SK-N-SH (cell line): ENCODE measurements at regions not wholly inside any gene's neighbourhood (a gene's known extent, or its start where the extent isn't known, plus 50 kb on each side); places are given as distances from the start of the nearest gene placed in this dataset.

Experiments
- CTCF ChIA-PET: fragments of 300-600, 350-600 bp; formaldehyde crosslinking; extraction: SDS; loops from one replicate; lab custom pipeline; 2021; lab: Yijun Ruan, JAX
- POLR2A ChIA-PET: fragments of 350-600 bp; sonication (Branson Sonifier 250); formaldehyde crosslinking; extraction: SDS; loops from one replicate; lab custom pipeline; 2020; ENCODE audit warnings: antibody characterized with exemption, inconsistent platforms; lab: Yijun Ruan, JAX
- DNase-seq: peaks from one replicate; pipeline ENCODE4 v3.0.0; 2012
- H2AFZ ChIP-seq: fragments of 200-600 bp; sonication (generic); 2 replicates; pipeline ENCODE4 v1.8.1; 2016; ENCODE audit warnings: antibody characterized with exemption, mild to moderate bottlenecking, low read depth
- H3F3A ChIP-seq: fragments of 200-600 bp; sonication (generic); replicated peaks from 2 replicates; pipeline ENCODE3; 2016; ENCODE audit warnings: antibody characterized with exemption, mild to moderate bottlenecking; ENCODE audit not compliant: insufficient read depth
- H3K27ac ChIP-seq, 2 experiments: fragments of 200-500 bp in 1 of 2; fragments of 200-600 bp in 1 of 2; sonication (Bioruptor generic) in 1 of 2; sonication (generic), shearing (Covaris generic) in 1 of 2; 2 replicates each; pipeline versions ENCODE4 v1.5.1 to v1.6.1; 2014 to 2016; ENCODE audit warnings: low read depth in 2 of 2, inconsistent platforms in 1 of 2, low read length in 1 of 2, mild to moderate bottlenecking in 1 of 2, mixed read lengths in 1 of 2
- H3K27me3 ChIP-seq: fragments of 200-600 bp; sonication (generic), shearing (Covaris generic); 2 replicates; pipeline ENCODE4 v1.6.1; 2016; ENCODE audit warnings: mixed run types; ENCODE audit not compliant: insufficient read depth
- H3K36me3 ChIP-seq, 2 experiments: fragments of 200-500 bp in 1 of 2; fragments of 200-600 bp in 1 of 2; sonication (Bioruptor generic) in 1 of 2; sonication (generic) in 1 of 2; replicated peaks in 1 of 2; 2 replicates each; pipeline versions ENCODE3 to v1.5.1; 2014 to 2016; ENCODE audit warnings: low read length in 1 of 2, mild to moderate bottlenecking in 1 of 2; ENCODE audit not compliant: insufficient read depth in 2 of 2, control insufficient read depth in 1 of 2
- H3K4me1 ChIP-seq, 2 experiments: fragments of 200-500 bp in 1 of 2; fragments of 200-600 bp in 1 of 2; sonication (Bioruptor generic) in 1 of 2; sonication (generic), shearing (Covaris generic) in 1 of 2; 2 replicates each; pipeline versions ENCODE4 v1.5.1 to v1.6.1; 2014 to 2016; ENCODE audit warnings: low read depth in 1 of 2, low read length in 1 of 2, mixed run types in 1 of 2; ENCODE audit not compliant: insufficient read depth in 2 of 2, control insufficient read depth in 1 of 2
- H3K4me2 ChIP-seq: fragments of 200-600 bp; sonication (generic), shearing (Covaris generic); 2 replicates; pipeline ENCODE4 v1.6.1; 2017; ENCODE audit warnings: mixed run types
- H3K4me3 ChIP-seq, 2 experiments: fragments of 200-500 bp in 1 of 2; fragments of 200-600 bp in 1 of 2; sonication (Bioruptor generic) in 1 of 2; sonication (generic), shearing (Covaris generic) in 1 of 2; 2 replicates each; pipeline versions ENCODE4 v1.5.1 to v1.8.1; 2014 to 2016; ENCODE audit warnings: low read depth in 2 of 2, inconsistent platforms in 1 of 2, low read length in 1 of 2, mild to moderate bottlenecking in 1 of 2, mixed read lengths in 1 of 2, moderate library complexity in 1 of 2
- H3K79me2 ChIP-seq: fragments of 200-600 bp; sonication (generic); 2 replicates; pipeline ENCODE4 v1.8.1; 2017; ENCODE audit warnings: mild to moderate bottlenecking; ENCODE audit not compliant: insufficient read depth
- H3K9ac ChIP-seq: fragments of 200-600 bp; sonication (generic); 2 replicates; pipeline ENCODE4 v1.6.1; 2017; ENCODE audit warnings: mixed run types
- H3K9me2 ChIP-seq: fragments of 200-600 bp; sonication (generic); 2 replicates; pipeline ENCODE4 v1.6.1; 2017; ENCODE audit warnings: mixed run types
- H3K9me3 ChIP-seq: fragments of 200-600 bp; sonication (generic); 2 replicates; pipeline ENCODE4 v1.6.1; 2017; ENCODE audit warnings: mixed run types, mild to moderate bottlenecking, moderate library complexity
- H4K20me1 ChIP-seq: fragments of 200-600 bp; sonication (generic); 2 replicates; pipeline ENCODE4 v1.6.1; 2017; ENCODE audit warnings: mild to moderate bottlenecking, mixed run types; ENCODE audit not compliant: insufficient read depth
- CTCF ChIP-seq: fragments of 200-600 bp; sonication (generic); IDR thresholded peaks from 2 replicates; pipeline ENCODE4 v1.6.1; 2017; ENCODE audit warnings: antibody characterized with exemption, mild to moderate bottlenecking, moderate library complexity
- EP300 ChIP-seq, 2 experiments: IDR thresholded peaks; 2 replicates each; pipeline versions ENCODE4 v1.4.0 to v1.6.1; 2012; ENCODE audit warnings: borderline replicate concordance in 1 of 2, low read depth in 1 of 2, low read length in 1 of 2
- EZH2phosphoT487 ChIP-seq: fragments of 200-600 bp; sonication (generic); IDR thresholded peaks from 2 replicates; pipeline ENCODE4 v1.6.1; 2017; ENCODE audit warnings: low read depth, mixed run types, mild to moderate bottlenecking, antibody characterized with exemption, moderate library complexity, borderline replicate concordance
- FOSL2 ChIP-seq: IDR thresholded peaks from 2 replicates; pipeline ENCODE4 v1.4.0; 2012; ENCODE audit warnings: low read depth, mild to moderate bottlenecking, moderate library complexity, borderline replicate concordance
- FOXJ3 ChIP-seq: sonication (generic); formaldehyde crosslinking; IDR thresholded peaks from 2 replicates; pipeline ENCODE4 v1.5.1; 2020; ENCODE audit warnings: mild to moderate bottlenecking, missing genetic modification reagents
- FOXM1 ChIP-seq: IDR thresholded peaks from 2 replicates; pipeline ENCODE4 v1.4.0; 2012; ENCODE audit warnings: low read depth, mild to moderate bottlenecking
- MEF2A ChIP-seq: IDR thresholded peaks from 2 replicates; pipeline ENCODE4 v1.4.0; 2012; ENCODE audit warnings: low read depth, borderline replicate concordance
- MXI1 ChIP-seq: IDR thresholded peaks from 2 replicates; pipeline ENCODE4 v1.6.1; 2012; ENCODE audit warnings: mild to moderate bottlenecking, low read depth, low read length, improper control_type of control experiment
- NRF1 ChIP-seq: IDR thresholded peaks from 2 replicates; pipeline ENCODE4 v1.6.1; 2012; ENCODE audit warnings: low read depth, mild to moderate bottlenecking, low read length
- POLR2AphosphoS5 ChIP-seq: IDR thresholded peaks from 2 replicates; pipeline ENCODE4 v1.6.1; 2012; ENCODE audit warnings: low read depth, low read length
- RCOR1 ChIP-seq: fragments of 150-350 bp; IDR thresholded peaks from 2 replicates; pipeline ENCODE4 v1.6.1; 2017; ENCODE audit warnings: antibody characterized with exemption, low read length
- RFX5 ChIP-seq: IDR thresholded peaks from 2 replicates; pipeline ENCODE4 v1.6.1; 2012; ENCODE audit warnings: mild to moderate bottlenecking, improper control_type of control experiment, low read length
- RXRA ChIP-seq: IDR thresholded peaks from 2 replicates; pipeline ENCODE4 v1.4.0; 2012; ENCODE audit warnings: low read depth, mild to moderate bottlenecking, borderline replicate concordance
- SIN3A ChIP-seq: IDR thresholded peaks from 2 replicates; pipeline ENCODE4 v1.6.1; 2012; ENCODE audit warnings: low read depth, mild to moderate bottlenecking, low read length, moderate library complexity, borderline replicate concordance
- SMC3 ChIP-seq: IDR thresholded peaks from 2 replicates; pipeline ENCODE4 v1.6.1; 2012; ENCODE audit warnings: low read depth, low read length, improper control_type of control experiment
- USF2 ChIP-seq: fragments of 150-350 bp; IDR thresholded peaks from 2 replicates; pipeline ENCODE4 v1.6.1; 2017; ENCODE audit warnings: antibody characterized with exemption, low read length, low read depth, borderline replicate concordance
- ZBTB33 ChIP-seq: IDR thresholded peaks from 2 replicates; pipeline ENCODE4 v1.4.0; 2012; ENCODE audit warnings: low read depth, borderline replicate concordance
- WGBS: methylation state at CpG from one replicate; pipeline ENCODE4 v1.1.6; 2017; ENCODE audit warnings: low lambda C conversion rate; 5-methylcytosine and 5-hydroxymethylcytosine counted together
- TF ChIP-seq, protein P1 (sequence below): fragments of 150-350 bp; IDR thresholded peaks from 2 replicates; pipeline ENCODE4 v1.6.1; 2016; ENCODE audit warnings: mild to moderate bottlenecking, low read depth, low read length
- TF ChIP-seq, protein P2 (sequence below): IDR thresholded peaks from 2 replicates; pipeline ENCODE4 v1.4.0; 2012; ENCODE audit warnings: low read depth

- 52% methylated on average over 8 of the region's 9 CpGs for WGBS
- Histone ChIP-seq H3K9ac (no peak overlapping the region), H3K4me2 (no peak overlapping the region), H3K9me2 (no peaks in the 10 kb centered on the region), H3K36me3 (no peaks in the 10 kb centered on the region), H3K27me3 (peaks cover 13% of the 10 kb centered on the region; the same call in 1 of the 2 replicates), H3K27ac (no peak overlapping the region), H3K4me3 (no peak overlapping the region), H3K4me1 (no peaks in the 10 kb centered on the region), H3K9me3 (no peaks in the 10 kb centered on the region), H3F3A (no peaks in the 10 kb centered on the region), H4K20me1 (no peaks in the 10 kb centered on the region), H3K79me2 (no peaks in the 10 kb centered on the region), H2AFZ (no peak overlapping the region)
- POLR2A ChIA-PET, result interaction anchor here (0.7 kb wide), 1 partner anchor 149 kb away, joined by 4 read pairs; no protein-coding TSS in a partner anchor
- CTCF ChIA-PET, result interaction anchor here (1.2 kb wide), 2 partner anchors 24 to 25 kb away, joined by 3 to 6 read pairs; no protein-coding TSS in a partner anchor
- TF ChIP-seq FOSL2 (no peak), SMC3 (no peak), RFX5 (no peak), POLR2AphosphoS5 (no peak), FOXJ3 (no peak), USF2 (no peak), MEF2A (no peak), CTCF (no peak), EP300 (IDR thresholded peaks at IDR 0.05; ENCODE audit: borderline replicate concordance in 1 of 2, low read depth in 1 of 2, low read length in 1 of 2) (no peak), MXI1 (no peak)
- TF ChIP-seq, protein P1, sequence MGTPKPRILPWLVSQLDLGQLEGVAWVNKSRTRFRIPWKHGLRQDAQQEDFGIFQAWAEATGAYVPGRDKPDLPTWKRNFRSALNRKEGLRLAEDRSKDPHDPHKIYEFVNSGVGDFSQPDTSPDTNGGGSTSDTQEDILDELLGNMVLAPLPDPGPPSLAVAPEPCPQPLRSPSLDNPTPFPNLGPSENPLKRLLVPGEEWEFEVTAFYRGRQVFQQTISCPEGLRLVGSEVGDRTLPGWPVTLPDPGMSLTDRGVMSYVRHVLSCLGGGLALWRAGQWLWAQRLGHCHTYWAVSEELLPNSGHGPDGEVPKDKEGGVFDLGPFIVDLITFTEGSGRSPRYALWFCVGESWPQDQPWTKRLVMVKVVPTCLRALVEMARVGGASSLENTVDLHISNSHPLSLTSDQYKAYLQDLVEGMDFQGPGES, result no peak
- TF ChIP-seq, protein P2, sequence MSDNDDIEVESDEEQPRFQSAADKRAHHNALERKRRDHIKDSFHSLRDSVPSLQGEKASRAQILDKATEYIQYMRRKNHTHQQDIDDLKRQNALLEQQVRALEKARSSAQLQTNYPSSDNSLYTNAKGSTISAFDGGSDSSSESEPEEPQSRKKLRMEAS, result no peak
- no peak for DNase-seq
Observed at GRCh38 chr4:38204339-38205035, 244.3 kb downstream of the PTTG2 start.

GRCh38 chr4:38205261-38205660 is 245.1 kb downstream of the PTTG2 start:
- no peak overlapping the region for H2AFZ ChIP-seq
- H3K4me2 ChIP-seq, result no peak overlapping the region
- no peak for DNase-seq
- no peak overlapping the region for H3K4me3 ChIP-seq
- ChIA-PET CTCF (interaction anchor here (1.2 kb wide), 2 partner anchors 23 to 25 kb away, joined by 3 to 6 read pairs; no protein-coding TSS in a partner anchor), POLR2A (no interaction called here)
- H3K27me3 ChIP-seq, result peaks cover 11% of the 10 kb centered on the region; the same call in 1 of the 2 replicates
- no peaks in the 10 kb centered on the region for H3K79me2 ChIP-seq
- H3K9me3 ChIP-seq, result no peaks in the 10 kb centered on the region
- no peaks in the 10 kb centered on the region for H3K9me2 ChIP-seq
- H3K4me1 ChIP-seq, result no peaks in the 10 kb centered on the region
- TF ChIP-seq SMC3 (no peak), RXRA (no peak), FOXM1 (no peak), FOXJ3 (no peak), ZBTB33 (no peak), MEF2A (no peak), EZH2phosphoT487 (no peak), RCOR1 (no peak), NRF1 (no peak), SIN3A (no peak), FOSL2 (no peak)
- TF ChIP-seq, all 33 proteins: peak for 0
- H3K27ac ChIP-seq, result no peak overlapping the region
- WGBS, result 31% methylated on average over 3 of the region's 3 CpGs
- no peaks in the 10 kb centered on the region for H3F3A ChIP-seq
- no peak overlapping the region for H3K9ac ChIP-seq
- H4K20me1 ChIP-seq, result no peaks in the 10 kb centered on the region
- no peaks in the 10 kb centered on the region for H3K36me3 ChIP-seq
